ENCODE measurements at regions not wholly inside any gene's neighbourhood (a gene's known extent, or its start where the extent isn't known, plus 50 kb on each side); places are given as distances from the start of the nearest gene placed in this dataset.

DNA sequence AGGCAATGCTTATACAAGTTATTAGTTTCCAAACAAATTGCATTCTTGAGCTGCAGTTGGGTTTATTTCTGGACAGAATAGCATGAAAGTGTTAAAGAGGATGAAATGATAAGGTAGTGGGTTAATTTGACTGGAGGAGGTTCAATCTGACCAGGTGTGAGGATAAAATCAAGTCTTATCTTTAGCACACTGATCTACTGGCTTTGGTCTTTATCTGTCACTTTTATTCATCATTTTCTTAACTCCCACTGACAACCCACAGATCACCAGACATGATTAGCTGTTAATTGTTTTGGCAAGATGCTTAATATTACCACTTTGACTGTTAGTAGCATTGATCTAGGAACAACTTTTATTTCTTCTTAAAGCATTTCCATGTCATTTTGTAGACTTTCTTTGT lies 74.4 kb upstream of the CNTLN start:
- TF ChIP-seq RAD21 (IDR thresholded peaks at IDR 0.05; ENCODE audit: low read depth) = no peak
- TF ChIP-seq, protein P1, sequence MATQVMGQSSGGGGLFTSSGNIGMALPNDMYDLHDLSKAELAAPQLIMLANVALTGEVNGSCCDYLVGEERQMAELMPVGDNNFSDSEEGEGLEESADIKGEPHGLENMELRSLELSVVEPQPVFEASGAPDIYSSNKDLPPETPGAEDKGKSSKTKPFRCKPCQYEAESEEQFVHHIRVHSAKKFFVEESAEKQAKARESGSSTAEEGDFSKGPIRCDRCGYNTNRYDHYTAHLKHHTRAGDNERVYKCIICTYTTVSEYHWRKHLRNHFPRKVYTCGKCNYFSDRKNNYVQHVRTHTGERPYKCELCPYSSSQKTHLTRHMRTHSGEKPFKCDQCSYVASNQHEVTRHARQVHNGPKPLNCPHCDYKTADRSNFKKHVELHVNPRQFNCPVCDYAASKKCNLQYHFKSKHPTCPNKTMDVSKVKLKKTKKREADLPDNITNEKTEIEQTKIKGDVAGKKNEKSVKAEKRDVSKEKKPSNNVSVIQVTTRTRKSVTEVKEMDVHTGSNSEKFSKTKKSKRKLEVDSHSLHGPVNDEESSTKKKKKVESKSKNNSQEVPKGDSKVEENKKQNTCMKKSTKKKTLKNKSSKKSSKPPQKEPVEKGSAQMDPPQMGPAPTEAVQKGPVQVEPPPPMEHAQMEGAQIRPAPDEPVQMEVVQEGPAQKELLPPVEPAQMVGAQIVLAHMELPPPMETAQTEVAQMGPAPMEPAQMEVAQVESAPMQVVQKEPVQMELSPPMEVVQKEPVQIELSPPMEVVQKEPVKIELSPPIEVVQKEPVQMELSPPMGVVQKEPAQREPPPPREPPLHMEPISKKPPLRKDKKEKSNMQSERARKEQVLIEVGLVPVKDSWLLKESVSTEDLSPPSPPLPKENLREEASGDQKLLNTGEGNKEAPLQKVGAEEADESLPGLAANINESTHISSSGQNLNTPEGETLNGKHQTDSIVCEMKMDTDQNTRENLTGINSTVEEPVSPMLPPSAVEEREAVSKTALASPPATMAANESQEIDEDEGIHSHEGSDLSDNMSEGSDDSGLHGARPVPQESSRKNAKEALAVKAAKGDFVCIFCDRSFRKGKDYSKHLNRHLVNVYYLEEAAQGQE (IDR thresholded peaks at IDR 0.05; ENCODE audit: low read depth) = no peak
- TF ChIP-seq EGR1 (IDR thresholded peaks at IDR 0.05) = no peak
- no peak for TF ChIP-seq NFIC (IDR thresholded peaks at IDR 0.05)
